ENCODE measurements at regions not wholly inside any gene's neighbourhood (a gene's known extent, or its start where the extent isn't known, plus 50 kb on each side); places are given as distances from the start of the nearest gene placed in this dataset.

- H3K4me3 ChIP-seq (ENCODE audit: low read length): no peak overlapping the region
- no peaks in the 10 kb centered on the region for H3K9me3 ChIP-seq (ENCODE audit: low read length)
- H3K27me3 ChIP-seq (ENCODE audit: insufficient read depth, low read depth, low read length): no peaks in the 10 kb centered on the region
- no peaks in the 10 kb centered on the region for H3K9me2 ChIP-seq (ENCODE audit: insufficient read depth, low read length)
- no peak overlapping the region for H2AFZ ChIP-seq (ENCODE audit: low read depth, low read length)
- H3F3A ChIP-seq (ENCODE audit: insufficient read depth, low read length, poor library complexity, severe bottlenecking): no peaks in the 10 kb centered on the region
- TF ChIP-seq EP300 (conservative IDR thresholded peaks at IDR 0.05; ENCODE audit: poor library complexity, severe bottlenecking) (no peak), SMC3 (conservative IDR thresholded peaks at IDR 0.05; ENCODE audit: poor library complexity) (peak; percentile 95), RAD21 (conservative IDR thresholded peaks at IDR 0.05) (peak; percentile 97), REST (IDR thresholded peaks at IDR 0.05; ENCODE audit: borderline replicate concordance) (no peak), TAF1 (IDR thresholded peaks at IDR 0.05; ENCODE audit: low read depth) (no peak), CTCF (IDR thresholded peaks at IDR 0.05; ENCODE audit: poor library complexity, severe bottlenecking) (peak; percentile 92)
- no peak overlapping the region for H3K4me2 ChIP-seq (ENCODE audit: low read length)
- H3K27ac ChIP-seq (ENCODE audit: low read length): no peak overlapping the region
- no peaks in the 10 kb centered on the region for H3K79me2 ChIP-seq (replicated peaks; ENCODE audit: insufficient read depth, low read length)
- no peaks in the 10 kb centered on the region for H4K20me1 ChIP-seq (ENCODE audit: insufficient read depth)
- no peak overlapping the region for H3K9ac ChIP-seq (ENCODE audit: low read length)
- H3K36me3 ChIP-seq (ENCODE audit: insufficient read depth, low read length): no peaks in the 10 kb centered on the region
Observed at GRCh38 chr2:137838255-137839092, 125.8 kb upstream of the HNMT start.

- H3K4me2 ChIP-seq (ENCODE audit: low read length): no peak overlapping the region
- no peak overlapping the region for H2AFZ ChIP-seq (ENCODE audit: low read depth, low read length)
- H3K36me3 ChIP-seq (ENCODE audit: insufficient read depth, low read length): no peaks in the 10 kb centered on the region
- H3K9me3 ChIP-seq (ENCODE audit: low read length): no peaks in the 10 kb centered on the region
- H3K27ac ChIP-seq (ENCODE audit: low read length): no peak overlapping the region
- H3F3A ChIP-seq (ENCODE audit: insufficient read depth, low read length, poor library complexity, severe bottlenecking): no peaks in the 10 kb centered on the region
- H3K9ac ChIP-seq (ENCODE audit: low read length): no peak overlapping the region
- no peaks in the 10 kb centered on the region for H3K9me2 ChIP-seq (ENCODE audit: insufficient read depth, low read length)
- TF ChIP-seq RAD21 (conservative IDR thresholded peaks at IDR 0.05): no peak
- no peak for TF ChIP-seq EZH2 (IDR thresholded peaks at IDR 0.05; ENCODE audit: borderline replicate concordance, insufficient read depth, low read length, poor library complexity, severe bottlenecking)
- no peak for TF ChIP-seq MXI1 (conservative IDR thresholded peaks at IDR 0.05; ENCODE audit: poor library complexity, severe bottlenecking)
- no peak for TF ChIP-seq POLR2AphosphoS5 (IDR thresholded peaks at IDR 0.05)
- TF ChIP-seq REST (IDR thresholded peaks at IDR 0.05; ENCODE audit: borderline replicate concordance): no peak
- no peak for TF ChIP-seq SMC3 (conservative IDR thresholded peaks at IDR 0.05; ENCODE audit: poor library complexity)
- TF ChIP-seq EP300 (conservative IDR thresholded peaks at IDR 0.05; ENCODE audit: poor library complexity, severe bottlenecking): no peak
- TF ChIP-seq TAF1 (IDR thresholded peaks at IDR 0.05; ENCODE audit: low read depth): no peak
- no peak for TF ChIP-seq CTCF (IDR thresholded peaks at IDR 0.05; ENCODE audit: poor library complexity, severe bottlenecking)
- H3K4me3 ChIP-seq (ENCODE audit: low read length): no peak overlapping the region
- H3K27me3 ChIP-seq (ENCODE audit: insufficient read depth, low read depth, low read length): no peaks in the 10 kb centered on the region
- no peaks in the 10 kb centered on the region for H3K79me2 ChIP-seq (replicated peaks; ENCODE audit: insufficient read depth, low read length)
- H4K20me1 ChIP-seq (ENCODE audit: insufficient read depth): no peaks in the 10 kb centered on the region
Observed at GRCh38 chr2:137842430-137842829, 121.8 kb upstream of the HNMT start.
